Neural crest cell (in vitro differentiated cells): ENCODE measurements at regions not wholly inside any gene's neighbourhood (a gene's known extent, or its start where the extent isn't known, plus 50 kb on each side); places are given as distances from the start of the nearest gene placed in this dataset.

Experiments
- DNase-seq: peaks from one replicate; pipeline ENCODE4 v3.0.0; 2021; ENCODE audit warnings: low read depth, mixed read lengths, low spot score
- H3K27ac Mint-ChIP-seq: one replicate; pipeline ENCODE4 v1.8.0; 2021; ENCODE audit warnings: mild to moderate bottlenecking, mixed read lengths; ENCODE audit not compliant: unreplicated experiment
- H3K27me3 Mint-ChIP-seq: 2 replicates; pipeline ENCODE4 v1.8.0; 2021; ENCODE audit warnings: low read depth, mild to moderate bottlenecking, mixed read lengths
- H3K36me3 Mint-ChIP-seq: 2 replicates; pipeline ENCODE4 v1.8.0; 2021; ENCODE audit warnings: low read depth, mild to moderate bottlenecking, mixed read lengths
- H3K4me1 Mint-ChIP-seq: 2 replicates; pipeline ENCODE4 v1.8.0; 2021; ENCODE audit warnings: mixed read lengths
- H3K4me3 Mint-ChIP-seq: one replicate; pipeline ENCODE4 v1.8.0; 2021; ENCODE audit warnings: mild to moderate bottlenecking, mixed read lengths
- H3K9me3 Mint-ChIP-seq: 2 replicates; pipeline ENCODE4 v1.8.0; 2021; ENCODE audit warnings: mixed read lengths
- TF ChIP-seq, protein P1 (sequence below): fragments of 200-600 bp; sonication (generic); conservative IDR thresholded peaks from 2 replicates; pipeline ENCODE4 v1.5.0; 2021; ENCODE audit warnings: antibody characterized with exemption, mild to moderate bottlenecking

GRCh38 chr11:92740276-92740675 lies 229.2 kb upstream of the MTNR1B start:
- Mint-ChIP-seq H3K27ac (no peak overlapping the region), H3K27me3 (no peaks in the 10 kb centered on the region), H3K36me3 (no peaks in the 10 kb centered on the region), H3K9me3 (no peaks in the 10 kb centered on the region), H3K4me3 (no peak overlapping the region), H3K4me1 (no peaks in the 10 kb centered on the region)
- TF ChIP-seq, protein P1, sequence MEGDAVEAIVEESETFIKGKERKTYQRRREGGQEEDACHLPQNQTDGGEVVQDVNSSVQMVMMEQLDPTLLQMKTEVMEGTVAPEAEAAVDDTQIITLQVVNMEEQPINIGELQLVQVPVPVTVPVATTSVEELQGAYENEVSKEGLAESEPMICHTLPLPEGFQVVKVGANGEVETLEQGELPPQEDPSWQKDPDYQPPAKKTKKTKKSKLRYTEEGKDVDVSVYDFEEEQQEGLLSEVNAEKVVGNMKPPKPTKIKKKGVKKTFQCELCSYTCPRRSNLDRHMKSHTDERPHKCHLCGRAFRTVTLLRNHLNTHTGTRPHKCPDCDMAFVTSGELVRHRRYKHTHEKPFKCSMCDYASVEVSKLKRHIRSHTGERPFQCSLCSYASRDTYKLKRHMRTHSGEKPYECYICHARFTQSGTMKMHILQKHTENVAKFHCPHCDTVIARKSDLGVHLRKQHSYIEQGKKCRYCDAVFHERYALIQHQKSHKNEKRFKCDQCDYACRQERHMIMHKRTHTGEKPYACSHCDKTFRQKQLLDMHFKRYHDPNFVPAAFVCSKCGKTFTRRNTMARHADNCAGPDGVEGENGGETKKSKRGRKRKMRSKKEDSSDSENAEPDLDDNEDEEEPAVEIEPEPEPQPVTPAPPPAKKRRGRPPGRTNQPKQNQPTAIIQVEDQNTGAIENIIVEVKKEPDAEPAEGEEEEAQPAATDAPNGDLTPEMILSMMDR = no peak
- no peak for DNase-seq

- H3K4me1 Mint-ChIP-seq = peaks cover 2% of the 10 kb centered on the region
- no peak overlapping the region for H3K27ac Mint-ChIP-seq
- DNase-seq = no peak
- H3K4me3 Mint-ChIP-seq = no peak overlapping the region
- H3K9me3 Mint-ChIP-seq = peaks cover 2% of the 10 kb centered on the region
- no peaks in the 10 kb centered on the region for H3K27me3 Mint-ChIP-seq
- H3K36me3 Mint-ChIP-seq = peaks cover 12% of the 10 kb centered on the region
- TF ChIP-seq, protein P1 = no peak
Observed at GRCh38 chr11:92744929-92745585, 224.4 kb upstream of the MTNR1B start.

DNA sequence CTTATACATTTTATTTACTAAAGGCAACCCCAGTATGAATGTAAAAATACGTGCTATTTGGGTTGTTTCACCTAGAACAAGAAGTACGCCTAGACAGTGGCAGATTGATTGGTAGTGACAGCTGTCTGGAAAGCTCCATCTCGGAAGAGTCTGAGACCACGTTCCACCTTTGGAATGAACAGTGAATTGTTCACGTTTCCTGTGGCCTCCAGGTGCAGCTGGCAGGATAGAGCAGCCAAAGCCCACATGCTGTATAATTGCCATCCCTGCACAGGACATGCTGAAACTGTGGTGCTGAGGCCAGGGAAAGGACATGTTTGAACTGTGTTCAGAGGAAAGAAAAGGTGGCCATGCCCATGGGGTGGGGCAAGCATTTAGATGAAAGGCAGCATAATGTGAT lies 218.7 kb upstream of the MTNR1B start:
- H3K36me3 Mint-ChIP-seq = peaks cover 12% of the 10 kb centered on the region
- no peak overlapping the region for H3K4me3 Mint-ChIP-seq
- peaks cover 3% of the 10 kb centered on the region for H3K4me1 Mint-ChIP-seq
- H3K9me3 Mint-ChIP-seq = peaks cover 4% of the 10 kb centered on the region
- H3K27ac Mint-ChIP-seq = no peak overlapping the region
- no peak for DNase-seq
- no peaks in the 10 kb centered on the region for H3K27me3 Mint-ChIP-seq
- TF ChIP-seq, protein P1 = no peak

GRCh38 chr11:92751594-92751993 lies 217.9 kb upstream of the MTNR1B start:
- Mint-ChIP-seq H3K27me3 (no peaks in the 10 kb centered on the region), H3K4me3 (no peak overlapping the region), H3K9me3 (peaks cover 4% of the 10 kb centered on the region), H3K4me1 (peaks cover 3% of the 10 kb centered on the region), H3K27ac (no peak overlapping the region), H3K36me3 (peaks cover 8% of the 10 kb centered on the region)
- DNase-seq = no peak
- TF ChIP-seq, protein P1 = no peak

DNA sequence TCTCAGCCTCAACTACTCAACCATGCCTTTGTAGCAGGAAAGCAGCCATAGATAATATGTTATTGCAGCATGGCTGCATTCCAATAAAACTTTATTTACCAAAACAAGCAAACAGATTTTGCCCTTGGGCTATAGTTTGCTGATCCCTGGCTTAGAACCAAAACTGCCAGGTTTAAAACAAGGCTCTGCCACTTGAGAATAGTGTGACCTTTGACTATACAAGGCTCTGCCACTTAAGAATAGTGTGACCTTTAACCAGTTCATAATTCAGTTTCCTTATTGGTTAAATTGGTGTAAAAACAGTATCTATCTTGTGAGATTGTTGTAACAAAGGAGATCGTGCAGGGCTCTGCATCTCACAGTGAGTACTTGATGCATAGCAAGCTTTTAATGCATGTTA lies 217.3 kb upstream of the MTNR1B start:
- no peak for DNase-seq
- H3K4me3 Mint-ChIP-seq = no peak overlapping the region
- TF ChIP-seq, protein P1 = no peak
- peaks cover 8% of the 10 kb centered on the region for H3K36me3 Mint-ChIP-seq
- H3K4me1 Mint-ChIP-seq = peaks cover 3% of the 10 kb centered on the region
- H3K27ac Mint-ChIP-seq = no peak overlapping the region
- H3K27me3 Mint-ChIP-seq = no peaks in the 10 kb centered on the region
- H3K9me3 Mint-ChIP-seq = peaks cover 4% of the 10 kb centered on the region
